GM20000 (cell line): ENCODE measurements at regions not wholly inside any gene's neighbourhood (a gene's known extent, or its start where the extent isn't known, plus 50 kb on each side); places are given as distances from the start of the nearest gene placed in this dataset.
A peak's percentile ranks its signal among the peaks of the same experiment; 100 is the strongest.
"Not testable (repeated sequence)": the region's sequence is repeated elsewhere in the genome, so short reads cannot be mapped to it uniquely, and the experiment has no call there.

Experiments
- DNase-seq: peaks from one replicate; pipeline ENCODE4 v3.0.0; 2012; ENCODE audit warnings: low spot score
- TF ChIP-seq, protein P1 (sequence below): IDR thresholded peaks from 2 replicates; pipeline ENCODE4 v1.5.1; 2012; ENCODE audit warnings: mild to moderate bottlenecking, control low read depth; ENCODE audit errors: extremely low read depth, missing control alignments

GRCh38 chr4:118410138-118410537 is 57.3 kb upstream of the PRSS12 start:
- no peak for DNase-seq

GRCh38 chr4:118417325-118417724 is 64.5 kb upstream of the PRSS12 start:
- DNase-seq: no peak
- TF ChIP-seq, protein P1, sequence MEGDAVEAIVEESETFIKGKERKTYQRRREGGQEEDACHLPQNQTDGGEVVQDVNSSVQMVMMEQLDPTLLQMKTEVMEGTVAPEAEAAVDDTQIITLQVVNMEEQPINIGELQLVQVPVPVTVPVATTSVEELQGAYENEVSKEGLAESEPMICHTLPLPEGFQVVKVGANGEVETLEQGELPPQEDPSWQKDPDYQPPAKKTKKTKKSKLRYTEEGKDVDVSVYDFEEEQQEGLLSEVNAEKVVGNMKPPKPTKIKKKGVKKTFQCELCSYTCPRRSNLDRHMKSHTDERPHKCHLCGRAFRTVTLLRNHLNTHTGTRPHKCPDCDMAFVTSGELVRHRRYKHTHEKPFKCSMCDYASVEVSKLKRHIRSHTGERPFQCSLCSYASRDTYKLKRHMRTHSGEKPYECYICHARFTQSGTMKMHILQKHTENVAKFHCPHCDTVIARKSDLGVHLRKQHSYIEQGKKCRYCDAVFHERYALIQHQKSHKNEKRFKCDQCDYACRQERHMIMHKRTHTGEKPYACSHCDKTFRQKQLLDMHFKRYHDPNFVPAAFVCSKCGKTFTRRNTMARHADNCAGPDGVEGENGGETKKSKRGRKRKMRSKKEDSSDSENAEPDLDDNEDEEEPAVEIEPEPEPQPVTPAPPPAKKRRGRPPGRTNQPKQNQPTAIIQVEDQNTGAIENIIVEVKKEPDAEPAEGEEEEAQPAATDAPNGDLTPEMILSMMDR: no peak

More at GRCh38 chr4:118410138-118410537, 57.3 kb upstream of the PRSS12 start:
- TF ChIP-seq, protein P1: no peak

GRCh38 chr4:118417800-118418199 is 65.0 kb upstream of the PRSS12 start:
- not testable (repeated sequence) for DNase-seq

DNA sequence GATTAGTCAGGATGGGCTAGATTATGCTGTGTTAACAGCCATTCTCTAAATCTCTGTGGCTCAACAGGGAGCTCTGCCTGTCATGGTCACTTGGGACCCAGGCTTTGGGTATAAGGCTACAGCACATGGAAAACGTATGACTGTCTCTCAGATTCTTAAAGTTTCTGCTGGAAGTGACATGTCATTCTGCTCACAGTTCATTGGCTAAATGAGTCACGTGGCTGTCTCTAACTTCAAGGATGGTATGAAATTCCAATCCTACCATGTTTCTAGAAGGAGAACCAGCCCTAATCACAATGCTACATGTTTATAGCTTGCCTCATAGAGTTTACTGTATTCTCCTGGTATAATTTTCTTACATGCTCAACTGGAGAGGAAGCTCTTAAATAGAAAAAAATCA is 65.6 kb upstream of the PRSS12 start:
- not testable (repeated sequence) for DNase-seq

DNA sequence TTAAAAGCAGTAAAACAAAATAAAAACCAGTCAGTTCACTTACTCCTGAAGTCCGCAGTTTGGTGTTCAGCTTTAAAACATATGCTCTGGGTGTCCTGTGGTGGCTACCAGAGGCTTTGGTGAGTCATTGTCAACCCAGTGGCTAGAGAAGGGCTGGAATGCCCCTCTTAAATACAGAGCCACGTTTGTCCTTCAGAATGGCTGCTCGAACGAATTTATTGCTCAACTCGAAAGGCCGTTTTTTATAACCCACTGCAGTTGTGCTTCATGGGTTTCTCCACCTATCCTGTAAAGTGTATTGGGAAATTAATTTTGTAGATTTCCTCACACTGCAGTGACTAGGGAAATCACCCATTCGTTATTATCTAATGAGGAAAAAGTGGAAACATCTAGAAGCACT is 66.8 kb upstream of the PRSS12 start:
- not testable (repeated sequence) for DNase-seq

GRCh38 chr4:118424062-118424461 is 71.3 kb upstream of the PRSS12 start:
- not testable (repeated sequence) for DNase-seq
- TF ChIP-seq, protein P1: peak; percentile 19

GRCh38 chr4:118428881-118429280 is 76.1 kb upstream of the PRSS12 start:
- not testable (repeated sequence) for DNase-seq

- not testable (repeated sequence) for DNase-seq
These were observed 79.6 kb upstream of the PRSS12 start for GRCh38 chr4:118432359-118432758.

- not testable (repeated sequence) for DNase-seq
These were observed 81.0 kb upstream of the PRSS12 start for GRCh38 chr4:118433612-118434375.

- DNase-seq: not testable (repeated sequence)
These were observed 82.6 kb upstream of the PRSS12 start for GRCh38 chr4:118435415-118435814.

DNA sequence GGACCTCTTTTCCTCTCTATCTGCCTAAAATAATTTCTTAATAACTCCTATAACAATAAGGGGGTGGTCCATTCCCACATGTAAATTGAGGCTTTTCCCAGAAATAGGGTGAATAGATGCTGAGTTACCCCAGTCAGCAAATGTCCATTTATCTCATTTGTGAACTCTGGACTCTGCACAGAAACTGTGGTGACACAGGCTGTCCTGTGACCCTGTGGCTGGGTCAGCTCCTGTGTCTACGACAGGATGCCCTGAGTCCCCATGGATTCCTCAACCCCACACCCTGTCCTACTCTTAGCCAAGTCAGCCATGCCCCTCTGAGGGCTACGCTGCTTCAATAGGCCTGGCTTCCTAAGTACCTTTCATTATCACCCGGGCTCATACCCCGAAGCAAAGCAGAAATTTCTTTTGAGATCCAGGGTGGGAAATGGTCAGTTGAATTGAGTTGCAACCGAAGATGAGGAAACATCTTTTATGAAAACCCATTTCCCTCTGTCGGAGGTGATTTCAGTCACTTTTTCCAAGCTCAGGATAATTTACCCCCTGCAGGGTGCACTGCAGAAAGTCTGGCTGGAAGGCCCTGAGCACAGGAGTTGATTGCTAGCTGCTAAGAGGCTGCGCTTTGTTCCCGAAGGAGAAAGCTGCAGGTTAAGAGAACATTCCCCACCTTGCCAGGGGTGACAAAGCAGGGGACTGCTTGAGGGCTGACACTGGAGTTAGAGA is 89.5 kb upstream of the PRSS12 start:
- not testable (repeated sequence) for DNase-seq

- DNase-seq: not testable (repeated sequence)
These were observed 94.6 kb upstream of the PRSS12 start for GRCh38 chr4:118447397-118447796.

DNA sequence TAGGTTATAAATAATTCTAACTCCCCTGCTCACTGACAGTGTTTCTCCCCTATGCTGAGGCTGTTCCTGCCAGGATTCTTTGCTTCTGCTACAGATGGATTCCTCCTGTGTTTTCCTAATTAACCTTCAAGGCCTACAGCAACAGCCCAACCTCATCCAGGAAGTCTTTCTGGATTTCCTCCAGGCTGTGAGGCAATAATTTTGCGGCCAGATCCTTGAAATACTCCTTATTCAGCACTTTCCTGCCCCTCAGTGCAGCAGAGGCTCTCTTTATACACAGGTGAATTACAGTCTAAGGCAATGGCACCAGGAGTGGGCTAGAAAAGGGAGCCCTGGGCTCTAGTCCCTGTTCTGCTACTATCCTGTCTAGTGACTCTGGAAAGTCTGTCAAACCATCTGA is 102.1 kb upstream of the PRSS12 start:
- not testable (repeated sequence) for DNase-seq

DNA sequence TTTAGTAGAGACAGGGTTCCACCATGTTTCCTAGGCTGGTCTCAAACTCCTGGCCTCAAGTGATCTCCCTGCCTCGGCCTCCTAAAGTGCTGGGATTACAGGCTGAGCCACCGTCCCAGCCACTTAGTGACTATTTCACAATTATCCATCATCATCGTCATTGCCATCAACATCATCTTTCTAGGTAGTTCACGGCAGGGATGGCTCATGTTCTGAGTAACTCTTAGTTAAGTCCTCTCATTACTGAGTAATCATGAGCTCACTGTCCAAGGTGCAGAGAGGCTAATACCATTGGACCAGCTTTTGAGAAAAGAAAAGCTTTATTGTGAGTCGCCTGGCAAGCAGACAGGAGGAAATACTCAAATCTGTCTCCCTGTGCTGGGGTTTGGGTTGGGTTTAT is 108.6 kb upstream of the PRSS12 start:
- not testable (repeated sequence) for DNase-seq

DNA sequence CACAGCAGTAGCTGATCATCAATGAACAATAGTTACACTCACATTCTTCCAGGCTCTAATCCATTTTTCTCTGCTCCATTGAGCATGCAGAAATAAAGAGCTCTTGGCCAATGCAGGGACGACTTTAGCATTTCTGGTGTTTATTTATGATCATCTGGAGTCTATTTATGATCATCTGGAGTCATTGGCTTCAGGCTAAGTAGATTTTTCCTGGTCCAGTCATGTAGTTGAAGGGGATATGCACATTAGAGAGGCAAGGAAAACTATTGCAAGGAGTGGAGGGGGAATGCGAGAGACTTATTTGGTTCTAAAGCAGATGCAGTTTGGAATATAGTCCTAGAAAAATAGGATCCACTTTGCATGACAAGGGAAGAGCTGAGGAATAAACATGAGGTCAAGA is 113.0 kb upstream of the PRSS12 start:
- not testable (repeated sequence) for DNase-seq

DNA sequence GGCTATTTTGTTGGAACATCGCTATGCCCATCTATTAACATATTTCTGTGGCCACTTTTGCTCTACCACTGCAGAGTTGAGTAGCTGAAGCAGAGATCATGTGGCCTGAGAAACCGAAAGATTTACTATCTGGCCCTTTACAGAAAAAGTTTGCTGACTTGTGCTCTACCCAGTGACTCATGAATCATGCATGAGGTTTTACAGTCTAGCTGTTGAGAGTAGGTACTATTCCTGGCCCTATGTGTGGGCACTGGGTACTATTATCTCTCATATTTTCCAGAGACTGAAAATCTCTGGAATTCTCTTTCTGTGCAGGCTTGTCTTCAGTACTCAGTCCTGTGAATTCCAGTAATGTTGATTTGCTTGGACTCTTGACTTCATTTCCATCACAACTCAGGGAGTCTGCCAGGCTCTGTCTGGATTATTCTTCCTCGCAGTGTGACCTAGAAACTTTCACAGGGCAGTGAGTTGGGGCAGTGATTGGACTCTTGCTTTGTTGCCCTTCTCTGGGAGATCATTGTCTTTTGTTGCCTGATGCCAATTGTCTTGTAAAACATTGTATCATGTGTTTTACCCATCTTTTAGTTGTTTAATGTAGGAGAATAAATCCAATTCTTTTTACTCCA is 121.3 kb upstream of the PRSS12 start:
- not testable (repeated sequence) for DNase-seq

DNA sequence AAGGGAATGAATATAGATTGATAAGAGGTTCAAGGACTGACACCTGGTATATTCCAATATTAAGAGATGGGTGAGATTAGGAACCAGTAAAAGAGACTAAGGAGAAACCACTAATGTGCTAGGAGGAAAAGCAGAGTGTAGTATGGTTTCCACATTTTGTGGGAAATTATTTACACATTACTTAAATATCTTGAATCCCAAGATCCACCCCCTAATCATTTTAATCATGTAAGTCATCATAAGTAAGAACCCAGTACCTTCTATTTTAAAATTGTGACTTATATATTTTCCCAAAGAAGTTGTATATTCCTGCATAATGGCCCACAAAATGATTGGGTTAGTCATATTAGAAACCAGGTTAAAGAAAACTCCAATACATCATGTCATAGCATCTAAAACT is 122.0 kb upstream of the PRSS12 start:
- not testable (repeated sequence) for DNase-seq
